ENCODE measurements at regions not wholly inside any gene's neighbourhood (a gene's known extent, or its start where the extent isn't known, plus 50 kb on each side); places are given as distances from the start of the nearest gene placed in this dataset.
"Not testable (repeated sequence)": the region's sequence is repeated elsewhere in the genome, so short reads cannot be mapped to it uniquely, and the experiment has no call there.

DNA sequence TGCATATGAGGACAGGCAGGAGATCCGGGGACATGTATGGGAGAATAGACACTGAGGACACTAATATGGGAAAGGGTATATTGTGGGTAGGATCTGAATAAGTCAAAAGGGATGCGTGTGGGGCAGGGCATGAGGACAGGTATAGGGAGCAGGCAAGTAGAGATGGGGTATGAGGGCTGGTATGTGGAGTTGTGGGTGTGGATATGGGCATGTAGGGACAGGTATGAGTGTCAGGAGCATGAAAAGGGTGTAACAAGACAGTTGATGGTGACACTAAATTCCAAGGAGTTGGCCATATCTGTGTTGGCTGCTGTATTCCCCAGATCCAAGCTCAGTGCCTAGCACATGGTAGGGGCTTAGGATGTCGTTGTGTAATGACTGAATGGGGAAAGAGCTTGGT is 84.4 kb upstream of the PAX2 start:
- ATAC-seq (no peak), DNase-seq (no peak)
- H3K9me3 ChIP-seq, result no peaks in the 10 kb centered on the region
- no peak overlapping the region for H3K27ac ChIP-seq
- TF ChIP-seq, protein P1, sequence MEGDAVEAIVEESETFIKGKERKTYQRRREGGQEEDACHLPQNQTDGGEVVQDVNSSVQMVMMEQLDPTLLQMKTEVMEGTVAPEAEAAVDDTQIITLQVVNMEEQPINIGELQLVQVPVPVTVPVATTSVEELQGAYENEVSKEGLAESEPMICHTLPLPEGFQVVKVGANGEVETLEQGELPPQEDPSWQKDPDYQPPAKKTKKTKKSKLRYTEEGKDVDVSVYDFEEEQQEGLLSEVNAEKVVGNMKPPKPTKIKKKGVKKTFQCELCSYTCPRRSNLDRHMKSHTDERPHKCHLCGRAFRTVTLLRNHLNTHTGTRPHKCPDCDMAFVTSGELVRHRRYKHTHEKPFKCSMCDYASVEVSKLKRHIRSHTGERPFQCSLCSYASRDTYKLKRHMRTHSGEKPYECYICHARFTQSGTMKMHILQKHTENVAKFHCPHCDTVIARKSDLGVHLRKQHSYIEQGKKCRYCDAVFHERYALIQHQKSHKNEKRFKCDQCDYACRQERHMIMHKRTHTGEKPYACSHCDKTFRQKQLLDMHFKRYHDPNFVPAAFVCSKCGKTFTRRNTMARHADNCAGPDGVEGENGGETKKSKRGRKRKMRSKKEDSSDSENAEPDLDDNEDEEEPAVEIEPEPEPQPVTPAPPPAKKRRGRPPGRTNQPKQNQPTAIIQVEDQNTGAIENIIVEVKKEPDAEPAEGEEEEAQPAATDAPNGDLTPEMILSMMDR (IDR thresholded peaks at IDR 0.05), result no peak
- no peaks in the 10 kb centered on the region for H3K36me3 ChIP-seq
- peaks cover 77% of the 10 kb centered on the region for H3K27me3 ChIP-seq
- H3K4me1 ChIP-seq, result peaks cover 4% of the 10 kb centered on the region
- intact Hi-C loops (cut with DNase I), result no loop called here
- no peak overlapping the region for H3K4me3 ChIP-seq

DNA sequence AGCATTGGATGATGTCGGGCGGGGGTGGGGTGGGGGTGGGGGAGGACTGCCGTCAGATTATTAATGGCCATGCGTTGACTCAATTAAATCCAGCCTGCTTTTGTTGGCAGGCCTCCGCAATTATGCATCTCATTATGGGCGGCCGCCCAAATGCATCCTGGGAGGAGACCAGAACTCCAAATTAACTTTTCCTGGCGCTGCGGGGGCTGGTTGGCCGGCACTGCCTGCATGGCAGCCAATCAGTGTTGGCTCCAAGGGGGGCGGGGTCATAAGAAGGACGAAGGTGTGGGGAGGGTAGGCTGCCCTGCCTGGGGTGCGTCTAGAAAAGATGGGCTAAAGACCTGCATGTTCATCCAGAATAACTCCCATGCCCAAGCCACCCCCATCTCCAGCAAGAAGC is 83.9 kb upstream of the PAX2 start:
- Histone ChIP-seq H3K27ac (no peak overlapping the region), H3K36me3 (no peaks in the 10 kb centered on the region), H3K4me3 (no peak overlapping the region), H3K4me1 (no peaks in the 10 kb centered on the region), H3K9me3 (no peaks in the 10 kb centered on the region), H3K27me3 (peaks cover 72% of the 10 kb centered on the region)
- DNase-seq (no peak), ATAC-seq (no peak)
- intact Hi-C loops (cut with DNase I), result no loop called here
- TF ChIP-seq, protein P1 (IDR thresholded peaks at IDR 0.05), result no peak

DNA sequence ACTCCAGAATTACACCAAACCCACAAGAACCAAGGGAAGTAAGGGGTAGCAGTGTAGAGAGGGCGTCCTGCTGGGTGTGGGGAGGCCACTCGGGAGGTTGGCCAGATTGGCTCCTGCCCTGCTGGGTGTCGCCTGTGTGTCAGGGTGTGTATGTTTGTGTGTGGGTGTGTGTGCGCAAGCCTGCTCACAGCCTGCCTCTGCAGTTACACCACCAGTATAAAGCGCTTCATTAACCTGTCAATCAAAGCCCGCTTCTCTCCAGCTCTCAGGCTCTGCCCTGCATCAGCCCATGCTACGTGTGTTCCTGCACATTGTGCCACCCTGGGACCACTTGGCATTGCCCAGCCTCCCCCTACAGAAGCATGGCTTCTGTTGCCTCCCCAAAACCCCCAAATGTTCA is 83.3 kb upstream of the PAX2 start:
- Histone ChIP-seq H3K36me3 (no peaks in the 10 kb centered on the region), H3K4me1 (no peaks in the 10 kb centered on the region), H3K4me3 (no peak overlapping the region), H3K9me3 (no peaks in the 10 kb centered on the region), H3K27ac (no peak overlapping the region), H3K27me3 (peaks cover 73% of the 10 kb centered on the region)
- no peak for ATAC-seq
- no peak for DNase-seq
- TF ChIP-seq, protein P1 (IDR thresholded peaks at IDR 0.05), result no peak
- intact Hi-C loops (cut with DNase I), result no loop called here

DNA sequence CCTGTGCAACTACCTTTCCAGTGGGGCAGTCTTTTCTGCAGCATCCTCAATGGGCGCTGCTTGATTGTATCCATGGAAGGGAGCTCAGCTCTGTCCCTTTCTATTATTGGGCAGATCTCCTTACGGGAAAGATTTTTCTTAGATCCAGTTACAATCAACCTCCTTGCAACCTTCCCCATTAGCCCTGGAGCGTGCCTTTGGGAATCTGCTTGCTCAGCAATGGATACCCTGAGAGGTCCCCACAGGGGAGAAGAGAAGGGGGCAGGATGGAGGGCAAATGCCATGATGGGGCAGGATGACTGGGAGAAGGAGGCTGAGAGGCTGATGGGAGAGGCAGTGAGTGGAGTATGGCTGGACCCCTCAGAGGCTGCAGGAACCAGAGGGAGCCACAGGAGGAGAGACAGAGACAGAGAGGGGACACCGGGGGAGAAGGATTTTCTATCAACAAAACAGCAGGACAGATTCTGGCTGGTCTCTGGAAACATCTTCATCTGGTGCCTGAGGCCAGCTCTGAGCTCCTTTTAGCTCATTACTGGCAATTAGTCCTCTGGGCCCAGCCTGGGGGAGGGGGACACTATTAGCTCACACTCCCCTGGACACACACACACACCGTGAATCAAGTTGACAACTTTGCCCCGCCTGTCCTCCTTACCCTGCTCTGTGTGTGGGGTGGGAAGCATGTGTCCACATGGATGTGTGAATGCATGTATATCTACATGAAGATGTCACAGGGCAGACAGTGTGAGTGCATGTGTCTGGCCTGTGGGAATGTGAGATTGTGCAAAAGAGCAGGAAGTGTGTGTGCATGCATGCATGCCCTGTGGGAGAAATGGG is 80.8 kb upstream of the PAX2 start:
- Histone ChIP-seq H3K4me1 (no peaks in the 10 kb centered on the region), H3K36me3 (no peaks in the 10 kb centered on the region), H3K4me3 (no peak overlapping the region), H3K9me3 (no peaks in the 10 kb centered on the region), H3K27me3 (peaks cover 71% of the 10 kb centered on the region), H3K27ac (no peak overlapping the region)
- intact Hi-C loops (cut with DNase I), result no loop called here
- no peak for DNase-seq
- no peak for ATAC-seq
- TF ChIP-seq, protein P1 (IDR thresholded peaks at IDR 0.05), result no peak

- H3K36me3 ChIP-seq; DNase-seq; intact Hi-C loops (cut with DNase I); ATAC-seq; H3K9me3 ChIP-seq; H3K4me3 ChIP-seq; H3K4me1 ChIP-seq; H3K27ac ChIP-seq: not testable (repeated sequence)
- H3K27me3 ChIP-seq, result peaks cover 71% of the 10 kb centered on the region
Observed at GRCh38 chr10:100666634-100667033, 78.7 kb upstream of the PAX2 start.

GRCh38 chr10:100669616-100670015 is 75.8 kb upstream of the PAX2 start:
- no peak overlapping the region for H3K27ac ChIP-seq
- peaks cover 79% of the 10 kb centered on the region for H3K27me3 ChIP-seq
- no peak overlapping the region for H3K4me3 ChIP-seq
- no peaks in the 10 kb centered on the region for H3K36me3 ChIP-seq
- ATAC-seq, result no peak
- intact Hi-C loops (cut with DNase I), result no loop called here
- no peaks in the 10 kb centered on the region for H3K9me3 ChIP-seq
- no peaks in the 10 kb centered on the region for H3K4me1 ChIP-seq
- no peak for DNase-seq
- TF ChIP-seq, protein P1 (IDR thresholded peaks at IDR 0.05), result no peak
